HG02885 (cell line): ENCODE measurements at regions not wholly inside any gene's neighbourhood (a gene's known extent, or its start where the extent isn't known, plus 50 kb on each side); places are given as distances from the start of the nearest gene placed in this dataset.

Experiments used
- ATAC-seq: cut with Tn5 transposase; IDR thresholded peaks from one replicate; pipeline ENCODE4 v1.9.1; 2021; ENCODE audit warnings: mild to moderate bottlenecking; ENCODE audit not compliant: unreplicated experiment, poor library complexity

DNA sequence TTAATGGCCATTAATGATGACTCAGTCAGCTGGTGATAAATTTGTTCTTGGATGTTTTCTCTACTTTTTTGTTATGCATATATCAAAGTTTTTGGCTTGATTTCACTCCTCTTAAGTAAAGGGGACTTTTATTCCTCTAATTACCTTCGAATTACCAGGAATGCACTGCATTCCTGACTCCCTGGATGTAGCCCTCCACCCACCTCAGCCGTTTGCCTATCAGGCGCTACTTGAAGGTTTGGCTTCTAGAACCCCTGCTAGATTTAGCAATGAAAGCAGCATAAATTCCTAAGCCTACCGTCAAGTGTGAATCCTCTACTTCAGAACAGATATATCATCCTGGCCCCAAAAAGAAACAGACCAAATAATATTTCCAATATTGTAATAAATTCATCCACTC is 387.8 kb upstream of the ADGRL2 start:
- no peak for ATAC-seq

DNA sequence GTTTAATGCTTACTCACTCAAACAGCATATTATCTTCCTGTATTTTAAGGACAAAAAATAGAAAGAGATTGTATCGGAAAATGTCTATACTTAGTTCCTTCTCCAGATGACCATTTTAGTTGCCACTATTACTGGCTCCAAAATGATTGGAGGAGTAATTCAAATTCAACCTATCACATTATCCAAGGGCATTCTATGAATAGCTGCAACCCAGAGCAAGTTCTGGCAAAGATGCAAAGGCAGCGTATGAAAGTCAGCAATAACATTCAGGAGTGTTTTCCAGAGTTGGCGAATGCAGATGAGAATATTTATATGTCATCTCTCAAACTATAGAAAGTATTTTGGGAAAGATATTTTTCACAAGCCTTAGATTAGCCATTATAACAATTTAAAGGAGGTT is 389.8 kb upstream of the ADGRL2 start:
- no peak for ATAC-seq

DNA sequence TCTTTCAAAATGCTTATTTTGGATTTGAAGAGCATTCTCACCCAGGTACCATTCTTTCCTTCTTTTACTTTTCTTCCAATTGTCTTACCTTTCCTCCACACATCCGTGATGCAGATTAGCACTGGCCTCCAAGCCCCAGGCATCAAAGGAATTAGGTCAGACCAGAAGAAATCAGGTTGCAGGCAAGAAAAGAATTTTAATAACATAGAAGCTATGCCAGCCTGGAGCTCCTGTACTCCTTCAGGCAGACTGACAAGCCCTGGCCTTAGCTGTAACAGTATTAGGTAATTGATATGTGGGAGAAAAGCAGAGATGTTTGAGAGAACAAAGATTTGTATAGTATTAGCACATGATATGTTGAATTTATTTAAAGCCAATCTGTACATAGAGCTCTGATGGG is 390.4 kb upstream of the ADGRL2 start:
- no peak for ATAC-seq

DNA sequence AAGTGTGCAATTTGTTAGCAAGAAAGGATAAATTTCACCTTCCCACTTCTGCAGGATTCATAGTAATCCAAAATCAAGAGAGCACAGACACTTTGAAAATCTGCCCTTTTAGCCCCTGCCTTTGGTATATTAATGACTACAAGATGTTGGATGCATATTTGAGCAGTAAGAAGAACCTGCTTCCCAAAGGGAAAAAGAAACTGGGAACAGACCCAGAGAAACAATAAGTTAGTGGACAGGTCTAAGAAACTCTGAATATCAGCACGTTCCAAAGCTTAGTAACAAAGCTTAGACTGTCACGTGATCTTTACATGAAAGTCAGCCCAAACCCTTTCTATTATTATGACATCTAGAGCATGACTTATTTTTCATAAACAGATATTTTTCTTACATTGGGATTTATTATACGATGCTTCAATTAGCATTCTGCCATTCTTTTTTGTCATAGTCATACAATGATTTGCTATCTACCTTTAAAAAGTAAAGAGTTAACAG is 390.9 kb upstream of the ADGRL2 start:
- ATAC-seq = no peak

DNA sequence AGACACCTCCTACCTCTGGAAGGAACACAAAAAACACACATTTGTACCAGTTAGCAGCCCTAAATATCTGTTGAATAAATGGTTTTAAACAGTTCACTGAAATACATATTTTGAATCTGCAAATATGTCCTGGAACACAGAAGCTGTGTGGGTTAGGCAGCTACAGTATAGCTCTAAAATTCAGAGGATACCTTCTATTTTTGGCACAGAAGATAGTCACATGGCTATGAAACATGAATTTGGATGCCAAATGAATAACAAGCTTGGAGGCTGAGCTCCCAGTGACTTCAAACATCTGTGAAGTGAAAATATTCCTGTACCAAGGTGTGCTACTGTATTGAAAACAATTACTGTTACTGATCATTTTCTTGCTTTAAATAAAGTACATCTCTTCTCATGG is 391.5 kb upstream of the ADGRL2 start:
- no peak for ATAC-seq

DNA sequence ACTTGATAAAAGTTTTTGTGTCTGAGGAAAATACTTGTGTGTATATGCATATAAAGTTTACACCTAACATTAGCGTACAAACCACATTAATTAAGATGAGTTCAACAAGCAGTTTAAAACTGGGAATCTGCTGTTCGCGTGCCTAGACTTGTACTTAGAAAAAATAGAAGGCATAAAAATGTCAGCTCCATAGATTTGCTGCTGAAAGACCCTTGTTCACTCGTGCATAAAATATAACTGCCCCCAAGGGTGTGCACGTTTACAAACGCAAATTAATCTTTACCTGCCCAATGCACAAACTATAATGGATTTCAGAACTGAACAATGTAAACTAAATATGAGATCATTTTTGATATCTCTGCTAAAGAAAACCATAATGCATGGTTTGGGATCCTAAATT is 392.3 kb upstream of the ADGRL2 start:
- no peak for ATAC-seq

DNA sequence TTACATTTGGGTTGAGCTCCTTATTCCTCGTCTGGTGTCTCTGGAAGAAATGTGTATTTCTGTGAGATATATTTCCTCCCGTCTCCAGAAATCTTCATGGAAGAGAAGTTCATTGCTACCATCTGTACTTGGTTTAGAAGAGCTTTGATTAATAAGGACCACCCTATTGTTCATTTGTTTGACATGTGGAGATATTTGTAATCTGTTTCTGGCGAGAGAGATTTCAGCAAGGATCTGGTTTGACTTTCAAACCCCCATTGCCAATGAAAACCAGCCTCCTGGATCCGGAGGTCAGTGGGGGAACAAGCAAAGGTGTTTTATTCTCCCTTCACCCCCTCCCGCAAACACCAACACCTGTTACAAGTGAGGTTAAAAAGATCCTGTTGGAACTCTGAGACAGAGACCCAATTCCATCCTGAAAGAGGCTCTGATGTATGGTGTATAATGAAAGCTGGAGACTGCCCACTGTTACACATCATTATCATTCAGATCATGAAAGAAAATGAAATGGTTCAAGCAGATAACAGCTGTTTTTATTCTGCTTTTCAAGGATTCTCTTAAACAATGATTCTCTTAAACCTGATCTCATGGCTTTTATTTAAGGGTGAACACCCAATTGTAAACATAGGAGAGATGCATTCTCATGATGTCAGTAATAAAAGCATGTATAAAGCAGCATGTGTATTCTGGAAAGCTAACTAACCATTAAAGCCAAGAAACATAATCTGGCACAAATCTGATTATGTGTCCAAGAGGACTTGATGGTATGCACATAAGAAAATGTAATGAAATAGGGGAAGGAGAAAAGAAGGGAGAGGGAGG is 393.5 kb upstream of the ADGRL2 start:
- no peak for ATAC-seq

DNA sequence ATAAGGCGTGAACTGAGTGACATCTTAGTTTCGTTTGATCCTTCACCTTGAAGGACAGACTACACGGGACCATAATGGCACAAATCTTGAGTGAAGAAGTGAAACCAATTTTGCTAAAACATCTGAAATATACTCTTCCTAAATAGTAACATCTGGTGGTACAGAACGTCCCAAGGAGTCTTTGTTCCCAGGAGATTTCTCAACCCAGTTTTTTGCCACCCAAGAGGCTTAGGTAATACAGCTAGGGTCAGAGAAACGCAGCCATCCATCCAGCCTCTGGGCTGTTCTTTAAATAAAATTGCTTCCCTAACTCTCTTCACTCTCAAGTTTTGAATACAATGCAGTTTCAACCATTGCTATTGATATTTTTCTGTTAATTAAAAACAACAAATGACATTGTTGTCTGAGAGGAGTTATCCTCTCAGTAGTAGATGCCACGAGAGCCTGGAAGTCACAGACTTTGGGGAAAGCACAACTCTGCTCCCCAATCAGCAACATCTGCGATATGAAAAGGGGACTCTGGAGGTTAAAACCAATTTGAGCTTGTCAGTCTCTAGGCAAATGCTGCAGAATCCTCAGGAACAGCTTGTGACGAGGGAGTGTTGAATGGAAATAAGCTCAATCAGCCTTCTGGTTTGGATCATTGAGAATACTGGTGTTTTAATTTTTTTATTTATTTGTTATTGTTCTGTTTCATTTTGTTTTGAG is 394.3 kb upstream of the ADGRL2 start:
- ATAC-seq = no peak

DNA sequence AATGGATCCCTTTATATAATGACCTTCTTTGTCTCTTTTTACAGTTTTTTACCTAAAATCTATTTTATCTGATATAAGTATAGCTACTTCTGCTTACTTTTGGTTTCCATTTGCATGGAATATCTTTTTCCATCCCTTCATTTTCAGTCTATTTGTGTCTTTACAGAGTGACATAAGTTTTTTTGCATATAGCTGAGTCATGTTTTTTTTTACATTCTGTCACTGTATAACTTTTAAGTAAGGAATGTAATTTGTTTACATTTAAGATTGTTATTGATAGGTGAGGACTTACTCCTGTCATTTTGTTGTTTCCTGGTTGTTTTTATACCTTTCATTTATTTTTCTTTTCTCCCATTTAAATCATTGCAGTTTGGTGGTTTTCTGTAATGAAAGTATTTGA is 402.7 kb upstream of the ADGRL2 start:
- ATAC-seq = no peak

DNA sequence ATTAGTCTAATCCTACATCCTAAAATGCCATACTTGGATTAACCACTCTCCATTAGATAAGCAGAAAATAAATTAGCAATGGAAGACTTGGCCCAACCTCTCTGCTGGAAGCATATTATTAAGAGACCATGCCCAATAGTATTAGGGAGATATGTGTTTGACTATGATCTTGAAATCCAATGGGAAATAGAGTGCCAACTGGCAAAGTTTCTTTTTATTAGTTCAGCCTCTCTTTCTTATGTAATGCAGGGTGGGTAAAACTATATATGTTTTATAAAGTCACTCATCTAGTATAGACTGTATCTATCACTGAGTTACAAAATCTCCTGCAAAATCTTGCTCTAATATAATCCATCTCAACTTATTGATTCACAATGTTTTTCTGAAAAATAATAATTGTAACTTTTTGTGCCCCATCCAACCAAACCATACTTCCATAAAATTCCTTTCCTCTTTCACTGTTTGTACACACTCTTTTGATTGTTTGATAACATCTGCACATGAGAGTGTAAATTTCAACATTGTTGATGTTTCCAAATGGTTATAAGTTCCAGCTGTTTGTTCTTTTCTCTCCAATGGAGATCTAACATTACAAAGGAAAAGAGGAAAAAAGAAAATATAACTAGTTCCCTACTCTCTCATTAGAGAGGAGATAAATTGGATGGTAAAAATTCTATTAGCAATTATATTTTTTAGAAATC is 408.1 kb upstream of the ADGRL2 start:
- no peak for ATAC-seq

DNA sequence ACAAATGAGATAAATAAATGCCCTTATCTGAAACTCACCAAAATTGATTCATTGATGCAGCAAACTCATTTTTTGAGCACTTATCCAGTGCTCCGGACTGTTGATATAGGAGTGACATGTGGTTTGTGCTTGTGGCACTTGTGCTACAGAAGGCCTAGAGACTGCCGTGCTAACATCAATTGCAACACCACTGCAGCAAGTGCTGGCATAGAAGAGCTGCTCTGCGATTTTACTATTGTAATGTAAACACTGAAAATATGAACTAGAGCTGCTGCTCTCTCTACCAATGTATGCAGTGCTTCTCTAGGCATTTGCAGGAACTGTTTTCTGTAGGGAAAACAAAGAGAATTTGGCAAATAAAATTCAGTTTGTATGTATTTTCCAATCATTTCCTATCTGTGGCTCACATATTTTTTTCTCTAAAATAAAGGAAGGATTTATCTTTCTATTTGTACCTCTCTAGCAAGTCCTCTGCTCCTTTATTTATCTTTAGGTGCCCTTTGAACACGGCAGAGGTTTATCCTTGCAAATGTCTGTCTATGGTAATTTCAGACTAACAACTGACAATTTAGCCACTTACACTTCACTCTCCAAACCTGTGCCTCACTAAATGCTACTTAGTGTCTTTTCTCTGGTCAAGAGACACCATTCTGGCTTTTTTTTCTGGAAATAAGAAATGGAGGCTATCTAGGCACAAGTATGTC is 409.5 kb upstream of the ADGRL2 start:
- ATAC-seq = no peak

DNA sequence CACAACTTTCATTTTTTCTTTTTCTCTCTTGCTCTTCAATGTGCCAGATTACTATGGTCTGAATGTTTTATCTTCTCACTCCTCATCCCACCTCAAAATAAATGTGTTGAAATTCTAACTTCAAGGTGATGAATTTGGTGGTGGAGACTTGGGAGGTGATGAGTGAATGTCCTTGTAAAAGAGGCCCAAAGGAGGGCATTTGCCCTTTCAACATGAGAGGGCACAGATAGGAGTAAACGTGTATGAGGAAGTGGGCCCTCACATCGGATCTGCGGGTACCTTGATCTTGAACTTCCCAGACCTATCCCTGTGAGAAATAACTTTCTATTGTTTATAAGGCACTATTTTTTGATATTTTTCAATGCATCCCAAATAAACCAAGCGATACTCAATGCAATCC is 412.3 kb upstream of the ADGRL2 start:
- no peak for ATAC-seq

DNA sequence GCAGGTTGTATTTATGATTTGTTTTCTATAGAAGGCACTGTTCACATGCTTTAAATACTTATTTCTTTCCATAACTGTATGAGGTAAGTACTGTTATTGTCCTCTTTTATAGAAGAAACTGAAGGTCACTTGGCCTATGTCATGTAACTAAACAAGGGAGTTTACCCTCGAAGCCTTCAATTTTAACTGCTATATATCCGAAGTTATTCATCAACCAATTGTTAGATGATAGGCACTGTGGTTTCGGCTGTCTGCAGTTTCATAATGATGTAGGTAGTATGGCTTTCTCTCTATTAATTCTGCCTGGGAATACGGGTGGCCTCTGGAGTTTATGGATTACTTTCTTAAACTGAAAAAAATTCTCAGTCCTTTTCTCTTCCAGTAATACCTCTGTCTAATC is 413.3 kb upstream of the ADGRL2 start:
- ATAC-seq = no peak

DNA sequence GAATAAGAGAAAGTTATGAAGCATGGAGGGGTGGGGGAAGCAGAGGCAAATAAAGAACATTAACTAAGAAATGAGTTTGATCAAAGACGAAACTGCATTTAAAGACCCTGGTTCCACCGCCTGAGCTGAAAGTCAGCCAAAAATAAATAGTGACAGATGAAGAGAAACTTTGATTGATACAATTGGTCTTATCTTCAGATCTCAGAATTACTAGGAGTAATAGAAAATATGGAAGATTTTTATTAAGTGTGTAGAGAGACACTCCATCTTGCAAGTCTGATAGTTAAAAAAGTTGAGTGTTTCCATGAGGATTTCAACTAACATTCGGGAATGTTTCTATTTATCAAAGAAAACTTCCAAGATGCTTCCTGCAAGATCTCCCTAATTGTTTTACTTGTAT is 418.2 kb upstream of the ADGRL2 start:
- no peak for ATAC-seq

DNA sequence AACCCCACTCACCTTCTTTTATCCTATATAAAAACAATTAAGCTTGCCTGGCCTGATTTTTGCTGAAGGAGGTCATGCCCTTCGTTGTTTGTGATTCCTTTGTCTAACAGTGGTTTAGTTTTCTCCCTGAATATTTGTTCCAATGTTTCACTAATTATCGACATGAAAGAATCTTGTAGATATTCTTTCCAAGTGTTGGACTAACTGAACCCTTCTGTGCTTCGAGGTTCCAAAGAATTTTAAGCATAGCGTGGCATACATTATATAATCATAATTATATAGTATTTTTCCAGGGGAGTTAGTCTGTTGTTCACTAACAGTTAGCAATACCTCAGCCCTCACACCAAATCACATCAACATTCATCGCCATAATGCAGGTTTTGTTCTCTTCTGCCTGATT is 418.9 kb upstream of the ADGRL2 start:
- ATAC-seq = no peak

DNA sequence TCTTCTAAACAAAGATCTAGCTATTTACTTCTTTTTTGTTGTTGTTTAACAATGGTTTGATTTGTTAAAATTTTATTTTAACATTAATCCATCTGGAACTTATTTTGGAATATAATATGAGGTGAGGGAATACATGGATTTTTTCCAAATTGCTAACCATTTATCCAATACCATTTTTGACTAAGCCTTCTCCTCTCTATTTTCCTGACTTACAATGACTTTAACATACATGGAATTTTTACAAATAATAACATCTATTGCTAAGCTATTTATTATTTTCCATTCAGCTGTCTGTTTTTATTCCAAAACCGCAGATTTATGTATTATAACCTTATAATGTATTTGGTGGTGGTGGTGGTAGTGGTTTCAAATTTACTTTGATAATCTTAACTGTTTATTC is 420.3 kb upstream of the ADGRL2 start:
- no peak for ATAC-seq

DNA sequence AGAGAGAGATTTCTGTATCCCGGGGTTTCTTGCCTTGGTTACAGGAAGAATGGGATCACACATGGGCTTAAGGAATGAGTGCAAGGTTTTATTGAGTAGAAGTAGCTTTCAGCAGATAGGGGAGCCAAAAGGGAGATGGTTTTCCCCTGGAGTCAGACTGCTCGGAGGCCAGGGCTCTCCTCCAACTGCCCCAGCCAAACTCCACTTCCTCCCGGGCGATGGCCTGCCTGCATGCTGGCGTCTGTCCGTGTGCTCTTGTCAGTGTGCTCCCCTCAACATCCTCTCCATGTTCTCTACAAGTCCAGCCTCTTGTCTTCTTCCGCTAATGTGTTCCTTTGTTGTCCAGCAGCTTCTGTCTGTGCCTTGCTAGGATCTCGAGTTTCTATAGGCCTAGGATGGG is 421.3 kb upstream of the ADGRL2 start:
- no peak for ATAC-seq

DNA sequence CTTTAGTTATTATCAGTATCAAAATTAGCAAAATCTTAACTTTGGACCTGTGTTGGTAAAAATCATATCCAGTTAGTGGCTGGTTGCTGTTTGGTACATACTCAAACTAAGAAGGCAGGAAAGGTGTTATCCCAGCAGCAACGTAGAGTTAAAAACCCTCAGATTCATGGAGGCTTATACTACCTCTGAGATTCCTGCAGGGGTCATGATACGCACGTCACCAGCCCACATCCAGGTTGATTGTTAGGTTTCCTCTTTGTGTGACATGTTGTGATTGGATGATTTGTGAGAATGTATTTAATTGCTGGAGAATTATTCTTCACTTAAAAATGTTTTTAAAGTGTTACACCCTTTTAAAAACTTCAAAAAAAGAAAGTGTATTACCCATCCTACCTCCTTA is 423.3 kb upstream of the ADGRL2 start:
- no peak for ATAC-seq

DNA sequence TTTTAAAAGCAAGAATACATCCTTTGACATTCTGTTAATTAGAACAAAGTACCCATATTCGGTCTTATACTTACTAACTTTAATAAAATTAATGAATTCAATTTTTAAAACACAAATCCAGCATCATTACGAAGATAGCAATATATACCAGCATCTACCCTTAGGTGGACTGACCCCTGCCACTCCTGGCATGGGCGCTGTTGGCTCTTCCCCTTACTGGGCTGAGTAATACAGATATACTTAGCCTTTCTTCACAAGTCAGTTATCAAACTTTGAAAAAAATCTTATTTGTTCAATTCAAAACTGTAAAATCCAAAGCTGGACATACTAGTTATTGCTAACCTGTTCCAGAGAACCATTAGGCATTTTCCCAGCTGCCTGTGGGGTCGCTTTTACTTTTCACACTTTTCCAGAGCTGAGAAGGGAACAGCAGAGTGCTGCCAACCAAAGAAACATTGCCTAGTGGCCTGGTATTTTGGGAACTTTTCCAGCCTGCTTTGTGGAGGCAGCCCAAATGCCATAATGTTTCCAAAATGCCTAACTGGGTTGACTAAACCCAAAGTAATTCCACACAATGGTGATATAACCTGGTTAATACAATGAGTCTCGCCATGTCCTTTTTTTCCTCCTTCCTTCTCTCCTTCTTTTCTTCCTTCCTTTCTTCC is 424.7 kb upstream of the ADGRL2 start:
- no peak for ATAC-seq

DNA sequence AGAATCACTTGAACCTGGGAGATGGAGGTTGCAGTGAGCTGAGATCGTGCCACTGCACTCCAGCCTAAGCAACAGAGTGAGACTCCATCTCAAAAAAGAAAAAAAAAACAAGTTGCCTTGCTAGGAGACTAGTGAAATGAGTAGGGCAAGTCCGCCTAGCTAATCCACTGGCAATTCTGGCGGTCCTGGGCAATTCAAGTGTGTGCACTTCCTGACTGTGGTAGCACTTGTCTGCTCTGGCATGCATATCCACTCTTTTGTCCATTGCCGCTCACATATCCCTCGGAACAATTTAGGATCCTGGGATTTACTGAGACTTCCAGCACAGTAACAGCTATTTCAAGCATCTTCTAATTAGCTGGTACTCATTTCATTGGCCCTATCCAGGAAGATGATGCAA is 426.3 kb upstream of the ADGRL2 start:
- ATAC-seq = no peak
